Right hindlimb (tissue), 1 donor: ENCODE measurements at regions not wholly inside any gene's neighbourhood (a gene's known extent, or its start where the extent isn't known, plus 50 kb on each side); places are given as distances from the start of the nearest gene placed in this dataset.
"Not testable (repeated sequence)": the region's sequence is repeated elsewhere in the genome, so short reads cannot be mapped to it uniquely, and the experiment has no call there.

Source experiments
- DNase-seq: peaks from one replicate; pipeline ENCODE4 v3.0.0-alpha.2; 2018

DNA sequence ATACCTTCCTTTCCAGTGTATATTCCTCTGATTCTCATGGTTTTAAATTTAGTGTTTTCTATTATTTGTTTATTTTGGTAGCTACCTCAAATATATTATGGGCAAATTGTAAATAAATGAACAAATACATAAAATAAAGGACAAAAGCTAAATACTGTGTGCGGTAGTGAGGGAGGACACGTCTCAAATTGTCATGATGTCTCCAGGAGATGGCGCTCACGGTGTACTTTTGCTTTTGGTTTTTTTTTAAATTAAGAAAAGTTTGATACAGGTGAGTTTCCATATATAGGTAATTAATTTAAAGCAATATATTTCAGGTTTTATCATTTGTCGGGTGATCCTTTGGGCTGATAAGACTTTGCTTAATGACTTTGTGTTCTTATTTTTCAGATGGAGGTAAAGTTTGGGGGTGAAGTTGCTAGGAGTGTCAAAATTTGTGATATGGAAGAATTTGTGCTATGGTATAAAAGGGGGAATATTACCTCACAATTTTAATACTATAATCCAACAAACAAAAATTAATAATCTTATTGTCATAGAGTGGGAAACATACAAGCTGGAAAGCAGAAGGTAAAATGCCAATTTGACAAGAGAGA, 68.4 kb upstream of the TMEM229A start:
- DNase-seq = no peak

DNA sequence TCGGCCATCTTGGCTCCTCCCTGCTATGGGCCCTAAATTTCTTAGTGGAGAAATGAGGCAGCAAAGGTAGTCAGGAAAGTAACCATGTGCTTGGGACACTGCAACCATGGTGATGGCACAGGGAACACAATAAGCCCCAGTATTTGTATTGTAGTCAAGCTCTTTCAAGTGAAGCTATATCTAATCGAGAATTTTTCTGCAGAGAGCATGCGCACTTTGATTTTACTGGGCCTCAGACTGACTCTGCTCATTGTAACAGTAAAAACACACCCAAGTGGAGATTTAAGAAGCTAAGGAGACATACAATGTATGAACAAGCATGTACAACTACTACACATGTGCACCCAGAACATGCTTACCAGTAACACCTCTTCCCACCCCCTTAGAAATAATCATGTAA, 67.3 kb upstream of the TMEM229A start:
- no peak for DNase-seq

GRCh38 chr7:124099585-124099984, 66.7 kb upstream of the TMEM229A start:
- not testable (repeated sequence) for DNase-seq

DNA sequence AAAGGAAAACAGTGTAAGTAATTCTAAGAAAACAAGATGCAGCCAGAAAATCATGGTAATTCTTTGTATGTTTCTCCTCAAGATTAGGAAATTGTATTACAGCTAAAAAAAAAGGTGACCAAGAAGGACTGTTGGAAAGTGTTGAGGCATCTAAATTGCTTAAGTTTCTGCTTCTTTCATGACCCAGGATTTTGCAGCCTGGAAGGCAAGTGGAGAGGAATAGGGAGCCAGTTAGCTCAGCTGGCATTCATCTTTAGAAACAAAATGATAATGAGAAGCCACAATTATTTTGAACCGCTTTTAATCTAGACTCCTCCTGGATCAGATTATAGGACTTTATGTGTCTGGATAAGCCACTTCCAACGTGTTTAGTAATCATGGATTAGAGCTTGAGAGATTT, 56.8 kb upstream of the TMEM229A start:
- no peak for DNase-seq

- no peak for DNase-seq
These were observed 55.7 kb upstream of the TMEM229A start for GRCh38 chr7:124088590-124088989.

DNA sequence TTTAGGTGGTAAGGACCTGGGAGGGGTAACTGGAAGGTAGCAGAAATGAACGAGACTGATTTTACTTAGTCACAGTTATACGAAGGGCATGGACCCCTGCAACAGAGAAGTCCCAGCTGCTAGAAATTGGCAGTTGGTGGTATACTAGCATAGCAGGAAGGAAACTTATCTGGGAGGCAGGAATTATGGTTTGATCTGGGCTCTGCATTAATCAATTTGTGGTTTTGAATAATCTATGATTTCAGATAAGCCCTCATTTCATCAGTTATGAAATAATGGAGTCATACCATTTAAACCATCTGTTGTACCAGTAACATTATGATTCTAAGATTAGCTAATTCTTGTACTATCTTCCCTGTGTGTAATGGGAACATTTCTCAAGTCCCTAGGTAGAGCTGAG, 54.0 kb upstream of the TMEM229A start:
- no peak for DNase-seq

- peak; percentile 28 for DNase-seq
These were observed 52.3 kb upstream of the TMEM229A start for GRCh38 chr7:124085179-124085578.

DNA sequence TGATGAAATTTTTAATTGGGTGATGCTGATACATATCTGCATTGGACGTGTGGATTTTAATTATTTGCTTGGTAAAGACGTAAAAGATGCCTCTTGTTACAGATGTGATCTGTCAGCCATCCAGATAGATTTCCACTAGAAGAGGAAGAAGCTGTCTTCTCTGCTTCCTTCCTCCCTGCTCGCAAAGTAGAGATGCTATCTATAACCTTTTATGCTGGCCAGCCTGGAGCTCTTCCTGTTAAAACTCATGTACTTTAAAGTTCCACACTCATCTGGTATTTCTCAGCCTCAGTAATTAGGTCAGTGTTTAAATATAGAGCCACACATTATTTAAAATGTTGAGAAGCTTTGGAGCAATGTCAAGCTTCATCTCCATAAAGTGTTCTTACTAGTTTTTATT, 51.2 kb upstream of the TMEM229A start:
- no peak for DNase-seq
